ENCODE measurements at regions not wholly inside any gene's neighbourhood (a gene's known extent, or its start where the extent isn't known, plus 50 kb on each side); places are given as distances from the start of the nearest gene placed in this dataset.

GRCh38 chr2:48912110-48912509, 156.6 kb upstream of the LHCGR start:
- H3K4me3 ChIP-seq (ENCODE audit: low read depth, low read length) = no peak overlapping the region
- DNase-seq (ENCODE audit: low read depth) = no peak

- no peak overlapping the region for H3K4me3 ChIP-seq (ENCODE audit: low read depth, low read length)
- DNase-seq (ENCODE audit: low read depth) = no peak
These were observed 155.4 kb upstream of the LHCGR start for GRCh38 chr2:48910961-48911360.

- no peak for DNase-seq (ENCODE audit: low read depth)
- no peak overlapping the region for H3K4me3 ChIP-seq (ENCODE audit: low read depth, low read length)
These were observed 151.1 kb upstream of the LHCGR start for GRCh38 chr2:48906633-48907032.

GRCh38 chr2:48905696-48906095, 150.2 kb upstream of the LHCGR start:
- no peak overlapping the region for H3K4me3 ChIP-seq (ENCODE audit: low read depth, low read length)
- no peak for DNase-seq (ENCODE audit: low read depth)

GRCh38 chr2:48902521-48902920, 147.0 kb upstream of the LHCGR start:
- DNase-seq (ENCODE audit: low read depth) = no peak
- H3K4me3 ChIP-seq (ENCODE audit: low read depth, low read length) = no peak overlapping the region

- H3K4me3 ChIP-seq (ENCODE audit: low read depth, low read length) = no peak overlapping the region
- DNase-seq (ENCODE audit: low read depth) = no peak
These were observed 145.9 kb upstream of the LHCGR start for GRCh38 chr2:48901416-48901815.

- DNase-seq (ENCODE audit: low read depth) = no peak
- H3K4me3 ChIP-seq (ENCODE audit: low read depth, low read length) = no peak overlapping the region
These were observed 145.5 kb upstream of the LHCGR start for GRCh38 chr2:48901015-48901343.

- DNase-seq (ENCODE audit: low read depth) = no peak
These were observed 144.9 kb upstream of the LHCGR start for GRCh38 chr2:48900321-48901014.

GRCh38 chr2:48896870-48897269, 141.3 kb upstream of the LHCGR start:
- H3K4me3 ChIP-seq (ENCODE audit: low read depth, low read length) = no peak overlapping the region
- DNase-seq (ENCODE audit: low read depth) = no peak

More at GRCh38 chr2:48900321-48901014, 144.9 kb upstream of the LHCGR start:
- no peak overlapping the region for H3K4me3 ChIP-seq (ENCODE audit: low read depth, low read length)

GRCh38 chr2:48890454-48891131, 135.1 kb upstream of the LHCGR start:
- DNase-seq (ENCODE audit: low read depth) = no peak
- H3K4me3 ChIP-seq (ENCODE audit: low read depth, low read length) = no peak overlapping the region

- no peak for DNase-seq (ENCODE audit: low read depth)
- H3K4me3 ChIP-seq (ENCODE audit: low read depth, low read length) = no peak overlapping the region
These were observed 132.5 kb upstream of the LHCGR start for GRCh38 chr2:48888066-48888465.

- DNase-seq (ENCODE audit: low read depth) = no peak
- no peak overlapping the region for H3K4me3 ChIP-seq (ENCODE audit: low read depth, low read length)
These were observed 131.4 kb upstream of the LHCGR start for GRCh38 chr2:48886919-48887318.

- DNase-seq (ENCODE audit: low read depth) = no peak
- no peak overlapping the region for H3K4me3 ChIP-seq (ENCODE audit: low read depth, low read length)
These were observed 130.3 kb upstream of the LHCGR start for GRCh38 chr2:48885841-48886240.

- H3K4me3 ChIP-seq (ENCODE audit: low read depth, low read length) = no peak overlapping the region
These were observed 128.1 kb upstream of the LHCGR start for GRCh38 chr2:48883661-48884060.

GRCh38 chr2:48874282-48874681, 118.8 kb upstream of the LHCGR start:
- H3K4me3 ChIP-seq (ENCODE audit: low read depth, low read length) = no peak overlapping the region

More at GRCh38 chr2:48883661-48884060, 128.1 kb upstream of the LHCGR start:
- DNase-seq (ENCODE audit: low read depth) = no peak

GRCh38 chr2:48873666-48874065, 118.1 kb upstream of the LHCGR start:
- DNase-seq (ENCODE audit: low read depth) = no peak
- H3K4me3 ChIP-seq (ENCODE audit: low read depth, low read length) = no peak overlapping the region

More at GRCh38 chr2:48874282-48874681, 118.8 kb upstream of the LHCGR start:
- no peak for DNase-seq (ENCODE audit: low read depth)

- no peak for DNase-seq (ENCODE audit: low read depth)
These were observed 115.4 kb upstream of the LHCGR start for GRCh38 chr2:48870942-48871341.

GRCh38 chr2:48870503-48870902, 115.0 kb upstream of the LHCGR start:
- no peak overlapping the region for H3K4me3 ChIP-seq (ENCODE audit: low read depth, low read length)
- no peak for DNase-seq (ENCODE audit: low read depth)

More at GRCh38 chr2:48870942-48871341, 115.4 kb upstream of the LHCGR start:
- H3K4me3 ChIP-seq (ENCODE audit: low read depth, low read length) = no peak overlapping the region

GRCh38 chr2:48865704-48866103, 110.2 kb upstream of the LHCGR start:
- no peak overlapping the region for H3K4me3 ChIP-seq (ENCODE audit: low read depth, low read length)
- no peak for DNase-seq (ENCODE audit: low read depth)

GRCh38 chr2:48860380-48860779, 104.9 kb upstream of the LHCGR start:
- DNase-seq (ENCODE audit: low read depth) = no peak
- no peak overlapping the region for H3K4me3 ChIP-seq (ENCODE audit: low read depth, low read length)

GRCh38 chr2:48856657-48857056, 101.1 kb upstream of the LHCGR start:
- no peak overlapping the region for H3K4me3 ChIP-seq (ENCODE audit: low read depth, low read length)
- DNase-seq (ENCODE audit: low read depth) = no peak
